Right lobe of liver (tissue), 6 donors: ENCODE measurements at regions not wholly inside any gene's neighbourhood (a gene's known extent, or its start where the extent isn't known, plus 50 kb on each side); places are given as distances from the start of the nearest gene placed in this dataset.

Source experiments
- ATAC-seq, 4 donors: fragments of 200-7000 bp; cut with Tn5 transposase; one replicate each; pipeline ENCODE4 v1.9.1; 2020; ENCODE audit warnings: mild to moderate bottlenecking in 4 of 4, moderate library complexity in 4 of 4
- DNase-seq, 3 donors: peaks; one replicate each; pipeline ENCODE4 v3.0.0-alpha.2; 2020
- H3K27ac ChIP-seq, 3 donors: fragments of 200-600 bp; one replicate each; pipeline ENCODE4 v1.8.0; 2022
- H3K27me3 ChIP-seq, 2 donors: fragments of 200-600 bp; one replicate each; pipeline ENCODE4 v1.8.0; 2022
- H3K36me3 ChIP-seq, 4 donors: fragments of 200-600 bp; sonication (generic) in 1 of 4; one replicate each; pipeline versions ENCODE4 v1.5.1 to v1.8.0; 2017 to 2022; ENCODE audit warnings: control low read depth in 1 of 4
- H3K4me1 ChIP-seq, 4 donors: fragments of 200-600 bp; sonication (generic) in 1 of 4; one replicate each; pipeline versions ENCODE4 v1.5.1 to v1.8.0; 2017 to 2022; ENCODE audit warnings: control low read depth in 1 of 4
- H3K4me3 ChIP-seq, 3 donors: fragments of 200-600 bp; one replicate each; pipeline ENCODE4 v1.8.0; 2022
- H3K9me3 ChIP-seq, 4 donors: fragments of 200-600 bp; sonication (generic) in 1 of 4; one replicate each; pipeline versions ENCODE4 v1.5.1 to v1.8.0; 2017 to 2022; ENCODE audit warnings: control low read depth in 1 of 4
- POLR2A ChIP-seq: fragments of 450-650 bp; IDR thresholded peaks from one replicate; pipeline ENCODE4 v1.6.1; 2017; ENCODE audit warnings: antibody characterized with exemption, mild to moderate bottlenecking
- WGBS: methylation state at CpG from one replicate; pipeline ENCODE4 v1.1.6; 2018; ENCODE audit warnings: low coverage, low lambda C conversion rate; ENCODE audit not compliant: insufficient coverage; ENCODE audit errors: missing lambda C conversion rate; 5-methylcytosine and 5-hydroxymethylcytosine counted together
- intact Hi-C, 2 donors: fragments of 100-400 bp; cut with DNase I; formaldehyde crosslinking; loops; one replicate each; pipeline versions ENCODE4 v1.11.2 to v1.14.1; 2022
- TF ChIP-seq, protein P1 (sequence below), 4 donors: fragments of 200-600 bp in 3 of 4; fragments of 450-650 bp in 1 of 4; IDR thresholded peaks; one replicate each; pipeline versions ENCODE4 v1.5.1 to v1.8.0; 2016 to 2022; ENCODE audit warnings: antibody characterized with exemption in 4 of 4, mild to moderate bottlenecking in 2 of 4
- donor health status: DM: no; HTN: yes; CAD: no.
- donor health status: DM: no; HTN: no; CAD: no.
- donor health status: DM: no; HTN: no; CAD: no.
- donor health status: DM: no; HTN: yes; CAD: no.
- donor health status: DM: no; HTN: yes; CAD: no.

DNA sequence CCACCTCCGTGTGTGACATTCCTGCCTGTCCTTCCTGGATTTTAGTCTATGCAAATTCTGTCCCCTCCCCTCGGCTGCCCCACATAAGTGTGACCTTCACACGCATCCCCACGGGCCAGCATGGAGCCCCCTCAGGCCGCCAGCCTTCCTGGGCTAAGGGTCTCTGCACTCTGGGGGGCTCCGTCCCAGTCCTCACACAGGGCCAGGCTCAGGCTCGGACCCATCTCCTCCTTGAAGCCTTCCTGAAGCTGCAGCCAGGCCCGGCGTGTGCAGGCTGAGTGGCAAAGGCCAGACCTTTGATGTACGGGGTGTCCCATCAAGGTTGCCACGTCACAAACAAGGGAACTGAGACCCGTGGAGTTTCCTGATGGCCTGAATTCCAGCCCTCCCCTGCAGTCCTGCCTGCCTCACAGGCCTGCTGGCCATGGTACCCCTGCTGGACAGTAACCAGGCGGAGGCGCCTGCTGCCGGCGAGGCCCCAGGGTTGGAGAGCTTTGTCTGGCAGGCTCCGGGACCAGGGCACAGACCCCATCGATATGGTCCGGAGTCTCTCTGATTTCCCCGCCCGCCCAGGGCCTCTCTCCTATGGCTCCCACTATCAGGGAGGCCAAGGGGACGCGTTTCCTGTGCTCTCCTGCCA is 791.7 kb downstream of the BRD1 start:
- TF ChIP-seq, protein P1, sequence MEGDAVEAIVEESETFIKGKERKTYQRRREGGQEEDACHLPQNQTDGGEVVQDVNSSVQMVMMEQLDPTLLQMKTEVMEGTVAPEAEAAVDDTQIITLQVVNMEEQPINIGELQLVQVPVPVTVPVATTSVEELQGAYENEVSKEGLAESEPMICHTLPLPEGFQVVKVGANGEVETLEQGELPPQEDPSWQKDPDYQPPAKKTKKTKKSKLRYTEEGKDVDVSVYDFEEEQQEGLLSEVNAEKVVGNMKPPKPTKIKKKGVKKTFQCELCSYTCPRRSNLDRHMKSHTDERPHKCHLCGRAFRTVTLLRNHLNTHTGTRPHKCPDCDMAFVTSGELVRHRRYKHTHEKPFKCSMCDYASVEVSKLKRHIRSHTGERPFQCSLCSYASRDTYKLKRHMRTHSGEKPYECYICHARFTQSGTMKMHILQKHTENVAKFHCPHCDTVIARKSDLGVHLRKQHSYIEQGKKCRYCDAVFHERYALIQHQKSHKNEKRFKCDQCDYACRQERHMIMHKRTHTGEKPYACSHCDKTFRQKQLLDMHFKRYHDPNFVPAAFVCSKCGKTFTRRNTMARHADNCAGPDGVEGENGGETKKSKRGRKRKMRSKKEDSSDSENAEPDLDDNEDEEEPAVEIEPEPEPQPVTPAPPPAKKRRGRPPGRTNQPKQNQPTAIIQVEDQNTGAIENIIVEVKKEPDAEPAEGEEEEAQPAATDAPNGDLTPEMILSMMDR (IDR thresholded peaks at IDR 0.05) = no peak
- no peak for TF ChIP-seq POLR2A
- H3K36me3 ChIP-seq = no peaks in the 10 kb centered on the region
- no peaks in the 10 kb centered on the region for H3K9me3 ChIP-seq
- no peak for ATAC-seq
- WGBS = 65% methylated on average over 4 of the region's 23 CpGs
- no peak overlapping the region for H3K27ac ChIP-seq
- H3K4me3 ChIP-seq = no peak overlapping the region
- no peak for DNase-seq
- peaks cover 0 to 7% (median 0%) of the 10 kb centered on the region in 4 donors for H3K4me1 ChIP-seq
- intact Hi-C loops = no loop called here
- H3K27me3 ChIP-seq = no peaks in the 10 kb centered on the region

DNA sequence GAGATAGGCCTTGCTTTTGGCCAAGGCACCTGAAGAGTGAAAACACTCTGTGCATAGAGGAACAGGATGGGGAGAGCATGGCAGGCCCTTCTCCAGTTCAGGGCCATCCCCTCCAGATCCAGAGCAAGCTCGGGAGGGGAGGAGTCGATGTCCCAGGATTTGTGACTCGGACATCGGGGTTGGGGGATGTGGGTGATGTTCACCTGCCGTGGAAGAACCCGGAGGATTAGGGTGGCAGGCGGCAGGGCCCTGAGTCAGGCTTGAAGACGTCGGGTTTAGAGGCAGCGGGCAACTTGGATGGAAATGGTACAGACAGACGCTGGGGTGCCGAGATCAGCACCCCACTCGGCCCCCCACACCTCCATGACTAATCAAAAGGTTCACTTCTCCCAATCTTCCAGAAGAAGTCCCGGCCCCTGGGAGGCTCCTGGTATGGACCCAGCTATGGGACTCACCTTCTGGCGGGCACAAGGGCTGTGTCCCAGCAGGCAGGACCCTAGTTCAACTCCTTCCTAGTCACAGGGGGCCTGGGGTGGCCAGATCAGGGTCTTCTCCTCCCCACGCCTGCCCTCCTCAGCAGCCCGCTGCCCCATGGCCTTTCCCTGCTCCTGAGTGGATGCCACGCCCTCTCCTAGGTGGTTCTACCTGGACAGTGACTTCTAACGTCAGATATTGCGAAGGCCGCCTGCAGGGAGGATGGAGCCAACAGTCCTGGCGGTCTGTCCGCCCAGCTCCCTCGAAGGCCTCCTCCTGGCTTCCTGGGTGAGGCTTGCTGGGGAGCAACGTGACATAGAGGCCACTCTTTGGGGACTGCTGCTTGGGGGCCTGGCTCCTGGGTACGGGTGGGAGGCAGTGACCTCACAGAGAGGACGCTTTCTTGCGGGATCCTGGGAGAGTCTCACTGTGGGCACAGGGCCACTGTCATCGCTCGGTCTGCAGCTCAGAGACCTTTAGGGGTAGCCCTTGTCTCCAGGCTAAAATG is 792.5 kb downstream of the BRD1 start:
- DNase-seq (no peak), ATAC-seq (no peak)
- Histone ChIP-seq H3K4me1 (peaks cover 0 to 7% (median 0%) of the 10 kb centered on the region in 4 donors), H3K27ac (no peak overlapping the region), H3K9me3 (no peaks in the 10 kb centered on the region), H3K4me3 (no peak overlapping the region), H3K27me3 (no peaks in the 10 kb centered on the region), H3K36me3 (no peaks in the 10 kb centered on the region)
- intact Hi-C loops = no loop called here
- no peak for TF ChIP-seq POLR2A
- TF ChIP-seq, protein P1 (IDR thresholded peaks at IDR 0.05) = no peak
- WGBS = 71% methylated on average over 13 of the region's 30 CpGs

DNA sequence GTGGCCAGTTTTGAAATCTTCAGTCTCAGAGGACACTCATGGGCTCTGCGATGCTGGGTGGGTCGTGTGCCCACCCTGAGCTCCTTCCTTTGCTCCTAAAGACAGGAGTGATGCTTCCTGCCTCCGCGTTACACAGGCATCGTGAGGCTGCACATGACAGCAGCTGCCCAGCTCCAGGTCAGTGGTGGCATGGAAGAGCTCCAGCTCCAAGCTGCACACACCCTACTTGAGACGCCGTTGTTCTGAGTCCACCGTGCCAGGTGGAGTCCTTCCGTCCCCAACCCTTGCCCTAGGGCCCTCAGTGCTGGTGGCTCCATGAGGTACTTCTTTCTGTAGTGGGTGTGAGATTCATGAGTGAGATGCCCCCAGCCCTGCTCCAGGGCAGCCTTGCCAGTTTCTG is 794.1 kb downstream of the BRD1 start:
- Histone ChIP-seq H3K27me3 (no peaks in the 10 kb centered on the region), H3K4me3 (no peak overlapping the region), H3K9me3 (no peaks in the 10 kb centered on the region), H3K27ac (no peak overlapping the region), H3K36me3 (no peaks in the 10 kb centered on the region), H3K4me1 (no peaks in the 10 kb centered on the region)
- intact Hi-C loops = no loop called here
- ATAC-seq = no peak
- DNase-seq = no peak
- TF ChIP-seq, protein P1 (IDR thresholded peaks at IDR 0.05) = no peak
- TF ChIP-seq POLR2A = no peak
- 37% methylated on average over 3 of the region's 9 CpGs for WGBS

DNA sequence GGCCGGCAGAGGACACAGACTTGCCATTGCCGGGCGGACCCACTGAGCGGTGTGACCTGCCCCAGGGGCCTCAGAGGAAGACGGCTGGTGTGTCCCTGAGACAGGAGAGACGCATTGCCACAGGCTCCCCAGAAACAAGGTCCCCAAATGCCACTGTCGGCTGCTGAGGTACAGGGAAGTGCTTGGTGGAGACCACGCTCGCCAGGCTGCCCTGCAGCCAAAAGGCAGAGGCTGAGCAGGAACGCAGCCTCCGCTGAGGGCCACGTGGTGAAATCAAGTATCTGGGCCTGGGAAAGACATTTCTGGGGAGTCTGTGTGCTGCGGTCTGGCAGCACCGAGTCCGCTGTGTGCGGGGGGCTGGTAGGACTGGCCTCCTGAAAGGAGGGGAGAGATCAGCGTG is 794.9 kb downstream of the BRD1 start:
- no peaks in the 10 kb centered on the region for H3K27me3 ChIP-seq
- ATAC-seq = no peak
- DNase-seq = no peak
- no peaks in the 10 kb centered on the region for H3K36me3 ChIP-seq
- H3K9me3 ChIP-seq = no peaks in the 10 kb centered on the region
- H3K4me3 ChIP-seq = no peak overlapping the region
- TF ChIP-seq, protein P1 (IDR thresholded peaks at IDR 0.05) = no peak
- no peak for TF ChIP-seq POLR2A
- H3K27ac ChIP-seq = no peak overlapping the region
- no peaks in the 10 kb centered on the region for H3K4me1 ChIP-seq
- 35% methylated on average over 2 of the region's 17 CpGs for WGBS
- intact Hi-C loops = no loop called here
